RWPE2 (cell line): ENCODE measurements at regions not wholly inside any gene's neighbourhood (a gene's known extent, or its start where the extent isn't known, plus 50 kb on each side); places are given as distances from the start of the nearest gene placed in this dataset.

Source experiments
- ATAC-seq: fragments of 200-7000 bp; cut with Tn5 transposase; 3 replicates; pipeline ENCODE4 v1.9.1; 2021; ENCODE audit warnings: low read depth
- DNase-seq: peaks from one replicate; pipeline ENCODE4 v3.0.0-alpha.2; 2020; ENCODE audit warnings: low spot score
- H3K27ac ChIP-seq: fragments of 450-650 bp; 2 replicates; pipeline ENCODE4 v1.5.1; 2017; ENCODE audit warnings: mild to moderate bottlenecking; ENCODE audit not compliant: poor library complexity, severe bottlenecking
- H3K27me3 ChIP-seq: fragments of 250-450 bp; sonication (Bioruptor Pico); 2 replicates; pipeline ENCODE4 v1.5.1; 2021; ENCODE audit warnings: mild to moderate bottlenecking, moderate library complexity; ENCODE audit not compliant: insufficient read depth, poor library complexity, severe bottlenecking
- H3K36me3 ChIP-seq: fragments of 250-450 bp; sonication (Bioruptor Pico); 2 replicates; pipeline ENCODE4 v1.5.1; 2020; ENCODE audit warnings: low read depth, mild to moderate bottlenecking, moderate library complexity
- H3K4me1 ChIP-seq: fragments of 250-450 bp; sonication (Bioruptor Pico); 2 replicates; pipeline ENCODE4 v1.5.1; 2021; ENCODE audit warnings: mild to moderate bottlenecking, moderate library complexity; ENCODE audit not compliant: insufficient read depth, poor library complexity, severe bottlenecking
- H3K4me3 ChIP-seq: fragments of 250-450 bp; sonication (Bioruptor Pico); 2 replicates; pipeline ENCODE4 v1.5.1; 2021; ENCODE audit warnings: mild to moderate bottlenecking, moderate library complexity; ENCODE audit not compliant: severe bottlenecking
- H3K9me3 ChIP-seq: fragments of 250-450 bp; sonication (Bioruptor Pico); 2 replicates; pipeline ENCODE4 v1.5.1; 2021; ENCODE audit warnings: mild to moderate bottlenecking, moderate library complexity; ENCODE audit not compliant: severe bottlenecking
- CTCF ChIP-seq: fragments of 450-650 bp; IDR thresholded peaks from one replicate; pipeline ENCODE4 v1.5.1; 2017; ENCODE audit warnings: mild to moderate bottlenecking, moderate library complexity; ENCODE audit not compliant: poor library complexity, severe bottlenecking

GRCh38 chr2:180842461-180842860 is 137.9 kb upstream of the UBE2E3 start:
- H3K4me1 ChIP-seq, result no peaks in the 10 kb centered on the region
- no peak overlapping the region for H3K27ac ChIP-seq
- H3K4me3 ChIP-seq, result no peak overlapping the region
- TF ChIP-seq CTCF, result no peak
- no peaks in the 10 kb centered on the region for H3K36me3 ChIP-seq
- DNase-seq (no peak), ATAC-seq (no peak)
- H3K9me3 ChIP-seq, result no peaks in the 10 kb centered on the region
- no peaks in the 10 kb centered on the region for H3K27me3 ChIP-seq

GRCh38 chr2:180840641-180841040 is 139.8 kb upstream of the UBE2E3 start:
- H3K27me3 ChIP-seq, result no peaks in the 10 kb centered on the region
- no peaks in the 10 kb centered on the region for H3K36me3 ChIP-seq
- ATAC-seq (no peak), DNase-seq (no peak)
- no peak for TF ChIP-seq CTCF
- no peaks in the 10 kb centered on the region for H3K4me1 ChIP-seq
- H3K27ac ChIP-seq, result no peak overlapping the region
- no peaks in the 10 kb centered on the region for H3K9me3 ChIP-seq
- no peak overlapping the region for H3K4me3 ChIP-seq

- peaks cover 12% of the 10 kb centered on the region for H3K4me1 ChIP-seq
- no peaks in the 10 kb centered on the region for H3K27me3 ChIP-seq
- H3K9me3 ChIP-seq, result no peaks in the 10 kb centered on the region
- H3K36me3 ChIP-seq, result no peaks in the 10 kb centered on the region
- peak overlapping the region; percentile 21 for H3K27ac ChIP-seq
- TF ChIP-seq CTCF, result no peak
- DNase-seq (no peak), ATAC-seq (no peak)
- H3K4me3 ChIP-seq, result no peak overlapping the region
Observed at GRCh38 chr2:180829836-180830235, 150.6 kb upstream of the UBE2E3 start.

- H3K4me1 ChIP-seq, result peaks cover 12% of the 10 kb centered on the region
- no peak for TF ChIP-seq CTCF
- peak; percentile 90 for ATAC-seq
Observed at GRCh38 chr2:180829261-180829660, 151.1 kb upstream of the UBE2E3 start.

GRCh38 chr2:180828756-180829155 is 151.6 kb upstream of the UBE2E3 start:
- H3K4me1 ChIP-seq, result peaks cover 12% of the 10 kb centered on the region
- no peaks in the 10 kb centered on the region for H3K36me3 ChIP-seq
- DNase-seq (no peak), ATAC-seq (no peak)
- no peak overlapping the region for H3K4me3 ChIP-seq
- peak overlapping the region; percentile 21 for H3K27ac ChIP-seq
- H3K27me3 ChIP-seq, result no peaks in the 10 kb centered on the region
- H3K9me3 ChIP-seq, result no peaks in the 10 kb centered on the region
- TF ChIP-seq CTCF, result no peak

More at GRCh38 chr2:180829261-180829660, 151.1 kb upstream of the UBE2E3 start:
- Histone ChIP-seq H3K36me3 (no peaks in the 10 kb centered on the region), H3K27ac (peak overlapping the region; percentile 21), H3K9me3 (no peaks in the 10 kb centered on the region), H3K4me3 (no peak overlapping the region), H3K27me3 (no peaks in the 10 kb centered on the region)
- no peak for DNase-seq
